GM19351 (cell line): ENCODE measurements at regions not wholly inside any gene's neighbourhood (a gene's known extent, or its start where the extent isn't known, plus 50 kb on each side); places are given as distances from the start of the nearest gene placed in this dataset.
"Not testable (repeated sequence)": the region's sequence is repeated elsewhere in the genome, so short reads cannot be mapped to it uniquely, and the experiment has no call there.

Experiments used
- ATAC-seq: cut with Tn5 transposase; IDR thresholded peaks from one replicate; pipeline ENCODE4 v1.9.1; 2021; ENCODE audit warnings: mild to moderate bottlenecking, moderate library complexity; ENCODE audit not compliant: unreplicated experiment

- no peak for ATAC-seq
These were observed 225.3 kb upstream of the IRF2BP2 start for GRCh38 chr1:234835239-234835638.

GRCh38 chr1:234833646-234834045 lies 223.7 kb upstream of the IRF2BP2 start:
- no peak for ATAC-seq

GRCh38 chr1:234833118-234833517 lies 223.1 kb upstream of the IRF2BP2 start:
- ATAC-seq = no peak

GRCh38 chr1:234827656-234828055 lies 217.7 kb upstream of the IRF2BP2 start:
- no peak for ATAC-seq

GRCh38 chr1:234827181-234827580 lies 217.2 kb upstream of the IRF2BP2 start:
- no peak for ATAC-seq

GRCh38 chr1:234826352-234826751 lies 216.4 kb upstream of the IRF2BP2 start:
- ATAC-seq = no peak

- no peak for ATAC-seq
These were observed 215.7 kb upstream of the IRF2BP2 start for GRCh38 chr1:234825498-234826165.

- not testable (repeated sequence) for ATAC-seq
These were observed 214.9 kb upstream of the IRF2BP2 start for GRCh38 chr1:234824836-234825235.

GRCh38 chr1:234823191-234824176 lies 213.5 kb upstream of the IRF2BP2 start:
- ATAC-seq = no peak

GRCh38 chr1:234821840-234822239 lies 211.9 kb upstream of the IRF2BP2 start:
- ATAC-seq = no peak

- no peak for ATAC-seq
These were observed 210.6 kb upstream of the IRF2BP2 start for GRCh38 chr1:234820597-234820996.

GRCh38 chr1:234819845-234820244 lies 209.9 kb upstream of the IRF2BP2 start:
- ATAC-seq = not testable (repeated sequence)

- ATAC-seq = not testable (repeated sequence)
These were observed 208.0 kb upstream of the IRF2BP2 start for GRCh38 chr1:234818040-234818387.

- ATAC-seq = not testable (repeated sequence)
These were observed 207.5 kb upstream of the IRF2BP2 start for GRCh38 chr1:234817313-234818039.

- not testable (repeated sequence) for ATAC-seq
These were observed 206.9 kb upstream of the IRF2BP2 start for GRCh38 chr1:234816864-234817263.

GRCh38 chr1:234816186-234816851 lies 206.3 kb upstream of the IRF2BP2 start:
- ATAC-seq = not testable (repeated sequence)

- not testable (repeated sequence) for ATAC-seq
These were observed 205.4 kb upstream of the IRF2BP2 start for GRCh38 chr1:234815295-234815815.

- not testable (repeated sequence) for ATAC-seq
These were observed 204.3 kb upstream of the IRF2BP2 start for GRCh38 chr1:234814235-234814634.

GRCh38 chr1:234811824-234812223 lies 201.8 kb upstream of the IRF2BP2 start:
- ATAC-seq = not testable (repeated sequence)

- not testable (repeated sequence) for ATAC-seq
These were observed 200.7 kb upstream of the IRF2BP2 start for GRCh38 chr1:234810726-234811125.
